ENCODE measurements at regions not wholly inside any gene's neighbourhood (a gene's known extent, or its start where the extent isn't known, plus 50 kb on each side); places are given as distances from the start of the nearest gene placed in this dataset.

GRCh38 chr2:81495556-81495955 is 1191.0 kb upstream of the LRRTM1 start:
- Histone ChIP-seq H3K4me3 (no peak overlapping the region), H3K27ac (no peak overlapping the region)
- DNase-seq (ENCODE audit: low spot score): no peak
- TF ChIP-seq CTCF (IDR thresholded peaks at IDR 0.05): no peak

- no peak for DNase-seq (ENCODE audit: low spot score)
- no peak overlapping the region for H3K4me3 ChIP-seq
- TF ChIP-seq CTCF (IDR thresholded peaks at IDR 0.05): no peak
- H3K27ac ChIP-seq: no peak overlapping the region
Observed at GRCh38 chr2:81483254-81483653, 1178.7 kb upstream of the LRRTM1 start.

- Histone ChIP-seq H3K27ac (no peak overlapping the region), H3K4me3 (no peak overlapping the region)
- no peak for DNase-seq (ENCODE audit: low spot score)
- TF ChIP-seq CTCF (IDR thresholded peaks at IDR 0.05): no peak
Observed at GRCh38 chr2:81481994-81482368, 1177.4 kb upstream of the LRRTM1 start.

GRCh38 chr2:81481242-81481993 is 1176.9 kb upstream of the LRRTM1 start:
- Histone ChIP-seq H3K27ac (no peak overlapping the region), H3K4me3 (no peak overlapping the region)
- TF ChIP-seq CTCF (IDR thresholded peaks at IDR 0.05): no peak
- DNase-seq (ENCODE audit: low spot score): no peak

- no peak for DNase-seq (ENCODE audit: low spot score)
- TF ChIP-seq CTCF (IDR thresholded peaks at IDR 0.05): no peak
- no peak overlapping the region for H3K4me3 ChIP-seq
- H3K27ac ChIP-seq: no peak overlapping the region
Observed at GRCh38 chr2:81467096-81467495, 1162.5 kb upstream of the LRRTM1 start.

GRCh38 chr2:81462420-81462819 is 1157.9 kb upstream of the LRRTM1 start:
- no peak for TF ChIP-seq CTCF (IDR thresholded peaks at IDR 0.05)
- Histone ChIP-seq H3K4me3 (no peak overlapping the region), H3K27ac (no peak overlapping the region)
- no peak for DNase-seq (ENCODE audit: low spot score)

GRCh38 chr2:81445176-81445575 is 1140.6 kb upstream of the LRRTM1 start:
- no peak overlapping the region for H3K27ac ChIP-seq
- DNase-seq (ENCODE audit: low spot score): no peak
- H3K4me3 ChIP-seq: no peak overlapping the region
- no peak for TF ChIP-seq CTCF (IDR thresholded peaks at IDR 0.05)

Data from coronary artery (tissue), 2 donors.